Neuron (in vitro differentiated cells): ENCODE measurements at regions not wholly inside any gene's neighbourhood (a gene's known extent, or its start where the extent isn't known, plus 50 kb on each side); places are given as distances from the start of the nearest gene placed in this dataset.
"Not testable (repeated sequence)": the region's sequence is repeated elsewhere in the genome, so short reads cannot be mapped to it uniquely, and the experiment has no call there.

Source experiments
- H2AFZ ChIP-seq: one replicate; pipeline ENCODE4 v1.6.1; 2013; ENCODE audit warnings: low read depth, mild to moderate bottlenecking, inconsistent platforms, low read length, moderate library complexity
- H3K27me3 ChIP-seq: one replicate; pipeline ENCODE4 v1.6.1; 2013; ENCODE audit warnings: low read length; ENCODE audit not compliant: insufficient read depth
- H3K36me3 ChIP-seq: one replicate; pipeline ENCODE4 v1.6.1; 2013; ENCODE audit warnings: low read length; ENCODE audit not compliant: insufficient read depth
- H3K4me1 ChIP-seq: one replicate; pipeline ENCODE4 v1.6.1; 2013; ENCODE audit warnings: low read length; ENCODE audit not compliant: insufficient read depth
- H3K4me3 ChIP-seq: 2 replicates; pipeline ENCODE4 v1.5.1; 2013; ENCODE audit warnings: mild to moderate bottlenecking, low read length, moderate library complexity
- H3K9me3 ChIP-seq: one replicate; pipeline ENCODE4 v1.6.1; 2013; ENCODE audit warnings: low read length

DNA sequence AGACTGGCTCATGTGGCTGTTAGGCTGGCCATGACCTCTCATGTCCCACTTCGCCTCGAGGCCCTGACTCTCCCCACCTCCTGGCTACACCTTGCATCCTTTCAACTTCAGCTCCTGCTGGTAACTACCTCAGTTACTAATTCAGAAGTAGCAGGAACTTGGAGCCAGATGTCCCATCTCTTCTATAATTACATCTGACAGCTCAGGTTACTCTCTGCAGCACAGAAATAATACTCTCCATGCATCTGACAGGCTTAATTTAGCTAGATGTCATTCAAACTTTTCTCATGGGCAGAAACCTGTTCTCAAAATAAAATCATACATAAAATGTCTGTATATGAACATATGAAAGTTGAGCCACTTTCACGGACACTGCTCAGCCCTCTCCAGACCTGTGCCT lies 92.2 kb upstream of the IL33 start:
- no peak overlapping the region for H3K4me3 ChIP-seq
- H3K27me3 ChIP-seq = no peaks in the 10 kb centered on the region
- H3K9me3 ChIP-seq = no peaks in the 10 kb centered on the region
- H2AFZ ChIP-seq = no peak overlapping the region
- no peaks in the 10 kb centered on the region for H3K4me1 ChIP-seq
- H3K36me3 ChIP-seq = no peaks in the 10 kb centered on the region

DNA sequence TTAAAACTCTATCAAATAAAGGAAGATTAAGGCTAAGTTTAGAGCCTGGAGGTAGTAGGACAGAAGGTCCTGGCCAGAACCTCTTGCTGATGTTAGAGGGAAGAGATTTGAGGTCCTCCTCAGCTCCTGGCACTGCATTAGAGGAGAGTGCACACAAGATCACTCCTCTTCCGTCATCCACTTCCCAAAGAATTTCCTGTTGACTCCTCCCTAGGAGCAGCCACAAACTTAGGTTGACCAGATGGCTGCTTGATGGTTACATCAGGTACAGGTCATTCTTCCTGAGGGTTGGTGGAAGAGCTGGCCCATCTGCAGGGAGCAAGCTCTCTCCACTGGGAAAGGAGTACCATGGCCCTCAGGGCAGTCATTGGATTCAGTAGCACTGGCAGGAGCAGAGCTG lies 93.9 kb upstream of the IL33 start:
- Histone ChIP-seq H3K27me3 (no peaks in the 10 kb centered on the region), H2AFZ (no peak overlapping the region), H3K36me3 (no peaks in the 10 kb centered on the region), H3K9me3 (no peaks in the 10 kb centered on the region), H3K4me3 (no peak overlapping the region), H3K4me1 (no peaks in the 10 kb centered on the region)

DNA sequence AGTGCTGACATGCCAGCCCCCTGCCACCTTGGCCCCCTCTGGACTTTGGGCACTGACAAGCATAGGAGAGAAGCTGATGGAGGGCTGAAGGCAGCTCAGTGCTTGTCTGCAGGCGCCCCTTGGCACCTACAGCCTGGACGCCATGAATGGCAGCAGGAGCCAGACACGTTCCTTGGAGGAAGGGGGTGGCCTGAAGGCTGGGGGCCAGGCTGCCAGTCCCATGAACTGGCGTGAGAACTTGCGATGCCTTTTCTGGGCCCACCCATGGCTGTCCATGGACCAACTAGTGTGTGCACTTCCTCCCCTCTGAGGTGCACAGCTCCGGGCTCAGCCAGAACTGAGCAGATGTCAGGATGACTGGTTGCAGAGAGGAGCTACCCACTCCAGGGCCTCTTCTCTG lies 99.0 kb upstream of the RANBP6 start:
- H3K36me3 ChIP-seq = no peaks in the 10 kb centered on the region
- no peak overlapping the region for H2AFZ ChIP-seq
- H3K4me1 ChIP-seq = no peaks in the 10 kb centered on the region
- H3K4me3 ChIP-seq = no peak overlapping the region
- H3K9me3 ChIP-seq = peaks cover 3% of the 10 kb centered on the region
- no peaks in the 10 kb centered on the region for H3K27me3 ChIP-seq

DNA sequence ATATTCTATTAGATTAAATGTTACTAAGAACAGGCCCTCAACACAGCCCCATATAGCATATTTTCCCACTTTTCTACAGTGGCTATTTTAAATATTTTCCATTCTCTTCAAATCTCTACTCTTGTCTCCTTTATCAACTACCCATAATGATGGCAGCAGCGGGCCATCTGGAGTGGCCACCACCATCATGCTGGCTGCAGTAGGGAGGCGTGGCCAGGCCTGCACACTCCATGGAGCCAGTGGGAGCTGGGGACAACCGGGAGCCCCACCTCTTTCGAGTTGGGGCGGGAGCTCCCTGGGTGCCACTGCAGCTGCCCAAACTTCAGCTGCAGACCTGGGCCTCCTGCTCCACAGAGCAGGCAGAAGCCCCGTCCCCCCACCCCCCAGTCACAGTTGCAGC lies 98.4 kb upstream of the RANBP6 start:
- Histone ChIP-seq H3K36me3 (no peaks in the 10 kb centered on the region), H3K27me3 (no peaks in the 10 kb centered on the region), H2AFZ (no peak overlapping the region), H3K4me1 (no peaks in the 10 kb centered on the region), H3K4me3 (no peak overlapping the region), H3K9me3 (peaks cover 3% of the 10 kb centered on the region)

DNA sequence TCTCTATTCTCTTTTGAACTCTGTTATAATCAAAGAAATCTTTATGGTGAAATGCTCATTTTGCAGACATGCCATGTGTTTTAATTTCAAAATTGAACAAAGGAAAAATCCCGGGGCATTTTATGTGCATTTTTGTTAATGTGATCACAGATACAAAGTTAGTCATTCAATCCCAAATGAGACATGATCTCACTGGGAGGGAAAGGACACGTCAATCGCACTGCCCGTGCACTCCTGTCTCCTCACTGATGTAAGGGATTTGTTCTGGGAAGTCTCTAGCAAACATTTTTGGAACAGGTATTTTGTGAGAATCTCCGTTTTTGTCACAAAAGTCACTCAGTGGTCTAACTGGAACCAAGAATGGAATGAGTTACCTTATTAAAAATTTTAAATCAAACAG lies 97.9 kb upstream of the RANBP6 start:
- no peaks in the 10 kb centered on the region for H3K36me3 ChIP-seq
- H3K9me3 ChIP-seq = peaks cover 3% of the 10 kb centered on the region
- H3K4me3 ChIP-seq = no peak overlapping the region
- no peaks in the 10 kb centered on the region for H3K4me1 ChIP-seq
- no peaks in the 10 kb centered on the region for H3K27me3 ChIP-seq
- no peak overlapping the region for H2AFZ ChIP-seq

DNA sequence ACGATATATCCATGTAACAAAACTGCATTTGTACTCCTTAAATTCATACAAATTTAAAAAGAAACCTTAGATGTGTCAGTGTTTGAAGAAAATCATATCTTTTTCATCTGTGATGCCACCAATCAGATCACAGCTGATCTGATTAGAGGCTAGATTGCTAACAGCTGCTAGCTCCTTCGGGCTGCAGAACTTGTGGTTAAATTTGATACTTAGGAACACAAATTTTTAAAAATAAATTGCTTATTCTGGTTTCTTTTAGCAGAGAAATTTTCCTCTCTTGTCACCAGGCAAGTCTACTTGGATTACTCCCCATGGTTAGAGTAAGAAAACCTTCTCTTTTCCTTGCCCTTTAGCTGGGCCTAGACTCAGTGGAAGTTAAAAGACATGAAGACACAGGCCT lies 94.6 kb upstream of the RANBP6 start:
- Histone ChIP-seq H3K36me3 (no peaks in the 10 kb centered on the region), H3K9me3 (peaks cover 3% of the 10 kb centered on the region)

DNA sequence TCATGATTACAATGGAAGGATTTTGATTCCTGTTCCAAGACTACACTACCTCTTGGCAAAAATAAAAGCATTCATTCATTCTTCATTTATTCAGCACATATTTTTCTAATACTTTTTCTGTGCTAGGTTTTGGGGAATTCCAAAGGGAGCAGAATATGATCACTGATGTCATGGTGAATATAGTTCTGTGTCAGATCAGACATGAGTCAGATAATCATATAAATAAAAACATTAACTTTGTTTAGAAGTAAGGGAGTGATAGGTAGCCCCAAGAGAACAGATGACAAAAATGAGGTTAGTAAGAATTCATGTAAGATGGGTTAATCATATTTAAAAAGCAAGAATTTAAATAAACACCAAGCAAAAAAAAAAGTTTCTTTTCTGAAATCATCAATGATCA lies 94.1 kb upstream of the RANBP6 start:
- H3K4me3 ChIP-seq = no peak overlapping the region
- H3K4me1 ChIP-seq = no peaks in the 10 kb centered on the region
- H2AFZ ChIP-seq = no peak overlapping the region
- H3K9me3 ChIP-seq = peaks cover under 1% of the 10 kb centered on the region
- H3K36me3 ChIP-seq = no peaks in the 10 kb centered on the region
- no peaks in the 10 kb centered on the region for H3K27me3 ChIP-seq

More for the DNA sequence above, 94.6 kb upstream of the RANBP6 start:
- H3K4me3 ChIP-seq = no peak overlapping the region
- no peaks in the 10 kb centered on the region for H3K4me1 ChIP-seq
- no peaks in the 10 kb centered on the region for H3K27me3 ChIP-seq
- H2AFZ ChIP-seq = no peak overlapping the region

DNA sequence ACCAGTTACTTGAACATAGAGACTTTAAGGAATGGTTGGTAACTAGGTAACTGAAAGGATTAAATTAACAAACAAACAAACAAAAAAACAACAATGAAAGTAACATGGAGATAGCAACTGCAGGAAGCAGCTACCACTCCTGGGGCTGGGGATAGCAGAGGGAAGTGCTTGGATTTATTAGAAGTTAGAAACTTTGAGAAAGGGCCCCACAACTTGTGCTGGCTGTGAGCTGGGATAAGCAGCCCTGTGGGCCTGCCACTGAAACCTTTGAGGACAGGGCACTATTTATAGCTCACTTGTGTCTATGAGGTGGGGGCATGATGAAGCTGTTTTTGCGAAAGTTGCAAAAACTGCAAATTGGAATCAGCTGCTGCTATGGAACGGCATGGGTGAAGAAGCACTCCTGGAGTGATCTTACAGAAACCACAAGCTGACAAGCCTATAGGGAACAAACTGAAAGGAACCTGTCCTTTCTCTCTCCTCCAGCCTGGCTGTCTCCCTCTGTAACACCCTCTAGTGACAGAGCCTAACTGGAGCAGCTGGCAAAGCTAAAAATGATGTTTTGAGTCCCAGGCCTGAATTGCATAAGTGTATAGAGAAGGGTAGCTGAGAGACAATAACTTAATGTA lies 91.4 kb upstream of the RANBP6 start:
- no peaks in the 10 kb centered on the region for H3K36me3 ChIP-seq
- no peaks in the 10 kb centered on the region for H3K4me1 ChIP-seq
- no peak overlapping the region for H2AFZ ChIP-seq
- H3K9me3 ChIP-seq = no peaks in the 10 kb centered on the region
- H3K27me3 ChIP-seq = no peaks in the 10 kb centered on the region
- H3K4me3 ChIP-seq = no peak overlapping the region

DNA sequence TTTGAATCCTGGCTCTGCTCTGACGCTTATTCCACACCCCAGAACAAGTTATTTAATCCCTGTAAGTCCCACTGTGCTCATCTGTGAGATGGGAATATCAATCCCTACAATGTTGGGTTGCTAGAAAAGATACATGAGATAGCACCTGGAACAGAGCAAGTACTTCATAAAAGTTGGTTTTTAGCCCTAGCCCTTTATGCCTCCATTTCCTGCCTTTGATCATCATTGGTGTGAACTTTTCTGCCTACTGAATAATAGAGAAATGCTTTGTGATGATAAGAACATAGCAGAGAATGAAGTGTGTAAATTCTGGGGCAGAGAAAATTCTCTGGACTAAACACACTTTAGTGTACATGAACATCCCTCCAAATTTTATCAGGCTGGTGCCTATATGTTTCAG lies 90.3 kb upstream of the RANBP6 start:
- no peak overlapping the region for H3K4me3 ChIP-seq
- H3K36me3 ChIP-seq = no peaks in the 10 kb centered on the region
- H2AFZ ChIP-seq = no peak overlapping the region
- H3K27me3 ChIP-seq = no peaks in the 10 kb centered on the region
- H3K9me3 ChIP-seq = no peaks in the 10 kb centered on the region
- no peaks in the 10 kb centered on the region for H3K4me1 ChIP-seq

DNA sequence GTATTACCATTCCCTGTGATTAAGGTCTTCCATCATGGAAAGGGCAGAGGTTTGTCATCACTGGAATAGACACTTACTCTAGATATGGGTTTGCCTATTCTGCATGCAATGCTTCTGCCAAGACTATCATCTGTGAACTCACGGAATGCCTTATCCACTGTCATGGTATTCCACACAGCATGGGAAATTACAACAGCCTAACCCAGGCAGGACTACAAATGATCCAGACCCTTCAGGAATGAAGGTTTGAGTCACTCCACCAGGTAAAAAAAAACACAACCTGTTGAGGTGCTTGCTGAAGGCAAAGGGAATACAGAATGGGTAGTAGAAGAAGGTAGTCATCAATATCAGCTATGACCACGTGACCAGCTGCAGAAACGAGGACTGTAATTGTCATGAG lies 89.0 kb upstream of the RANBP6 start:
- not testable (repeated sequence) for H3K9me3 ChIP-seq, H3K4me1 ChIP-seq, H2AFZ ChIP-seq, H3K36me3 ChIP-seq, H3K27me3 ChIP-seq, H3K4me3 ChIP-seq

DNA sequence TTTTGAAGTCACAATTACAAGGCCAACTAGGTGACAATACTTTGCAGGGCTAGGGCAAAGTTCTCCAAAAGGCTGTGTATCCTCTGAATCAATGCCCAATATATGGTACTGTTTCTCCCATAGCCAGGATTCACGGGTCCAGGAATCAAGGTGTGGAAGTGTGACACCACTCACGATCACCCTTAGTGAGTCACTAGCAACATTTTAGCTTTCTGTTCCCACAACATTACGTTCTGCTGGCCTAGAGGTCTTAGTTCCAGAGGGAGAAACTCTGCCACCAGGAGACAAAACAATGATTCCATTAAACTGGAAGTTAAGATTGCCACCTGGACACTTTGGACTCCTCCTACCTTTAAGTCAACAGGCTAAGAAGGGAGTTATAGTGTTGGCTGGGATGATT lies 88.5 kb upstream of the RANBP6 start:
- H3K4me1 ChIP-seq, H2AFZ ChIP-seq, H3K27me3 ChIP-seq, H3K4me3 ChIP-seq, H3K36me3 ChIP-seq, H3K9me3 ChIP-seq: not testable (repeated sequence)

DNA sequence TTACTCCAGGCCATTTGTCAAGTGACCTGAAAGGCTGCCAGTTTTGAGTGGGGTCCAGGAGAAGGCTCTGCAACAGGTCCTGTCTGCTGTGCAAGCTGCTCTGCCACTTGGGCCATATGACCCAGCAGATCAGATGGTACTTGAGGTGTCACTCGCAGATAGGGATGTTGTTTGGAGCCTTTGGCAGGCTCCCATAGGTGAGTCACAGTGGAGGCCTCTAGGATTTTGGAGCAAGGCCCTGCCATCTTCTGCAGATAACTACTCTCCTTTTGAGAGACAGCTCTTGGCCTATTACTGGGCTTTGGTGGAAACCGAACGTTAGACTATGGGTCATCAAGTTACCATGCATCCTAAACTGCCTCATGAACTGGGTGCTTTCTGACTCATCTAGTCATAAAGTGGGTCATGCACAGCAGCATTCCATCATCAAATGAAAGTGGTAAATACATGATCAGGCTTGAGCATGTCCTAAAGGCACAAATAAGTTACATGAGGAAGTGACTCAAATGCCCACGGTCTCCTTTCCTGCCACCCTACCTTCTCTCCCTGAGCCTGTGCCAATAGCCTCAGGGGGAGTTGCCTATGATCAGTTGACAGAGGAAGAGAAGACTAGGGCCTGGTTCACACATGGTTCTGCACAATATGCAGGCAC lies 87.0 kb upstream of the RANBP6 start:
- H3K27me3 ChIP-seq, H3K4me1 ChIP-seq, H3K9me3 ChIP-seq, H2AFZ ChIP-seq, H3K36me3 ChIP-seq, H3K4me3 ChIP-seq: not testable (repeated sequence)

DNA sequence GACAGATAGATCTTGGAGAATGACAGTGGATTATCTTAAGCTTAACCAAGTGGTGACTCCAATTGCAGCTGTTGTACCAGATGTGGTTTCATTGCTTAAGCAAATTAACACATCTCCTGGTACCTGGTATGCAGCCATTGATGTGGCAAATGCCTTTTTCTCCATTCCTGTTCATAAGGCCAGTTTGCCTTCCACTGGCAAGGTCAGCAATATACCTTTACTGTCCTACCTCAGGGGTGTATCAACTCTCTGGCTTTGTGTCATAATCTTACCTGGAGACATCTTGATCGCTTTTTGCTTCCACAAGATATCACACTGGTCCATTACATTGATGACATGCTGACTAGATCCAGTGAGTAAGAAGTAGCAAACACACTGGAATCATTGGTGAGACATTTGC lies 86.3 kb upstream of the RANBP6 start:
- H3K27me3 ChIP-seq, H2AFZ ChIP-seq, H3K4me1 ChIP-seq, H3K4me3 ChIP-seq, H3K36me3 ChIP-seq, H3K9me3 ChIP-seq: not testable (repeated sequence)

DNA sequence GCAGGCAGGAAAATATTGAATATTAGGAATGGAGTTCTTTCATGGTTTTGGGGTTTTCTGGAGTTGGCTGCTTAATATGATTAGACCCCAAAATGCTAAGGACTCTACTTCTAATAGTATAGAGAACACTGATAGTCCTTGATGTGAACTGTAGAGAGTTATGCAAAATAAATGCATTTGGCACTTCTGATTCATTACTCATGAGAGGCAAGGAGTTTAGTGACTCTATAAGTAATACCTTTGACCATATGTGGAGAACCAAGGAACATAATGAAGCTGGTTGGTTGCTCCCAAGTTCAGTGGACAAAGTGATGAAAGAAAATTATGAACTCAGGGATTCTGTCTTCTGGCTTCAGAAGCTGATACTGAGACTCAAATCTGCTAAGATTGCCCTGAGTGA lies 83.9 kb upstream of the RANBP6 start:
- H3K4me1 ChIP-seq, H3K27me3 ChIP-seq, H3K4me3 ChIP-seq, H3K36me3 ChIP-seq, H2AFZ ChIP-seq, H3K9me3 ChIP-seq: not testable (repeated sequence)
